ENCODE measurements at regions not wholly inside any gene's neighbourhood (a gene's known extent, or its start where the extent isn't known, plus 50 kb on each side); places are given as distances from the start of the nearest gene placed in this dataset.

DNA sequence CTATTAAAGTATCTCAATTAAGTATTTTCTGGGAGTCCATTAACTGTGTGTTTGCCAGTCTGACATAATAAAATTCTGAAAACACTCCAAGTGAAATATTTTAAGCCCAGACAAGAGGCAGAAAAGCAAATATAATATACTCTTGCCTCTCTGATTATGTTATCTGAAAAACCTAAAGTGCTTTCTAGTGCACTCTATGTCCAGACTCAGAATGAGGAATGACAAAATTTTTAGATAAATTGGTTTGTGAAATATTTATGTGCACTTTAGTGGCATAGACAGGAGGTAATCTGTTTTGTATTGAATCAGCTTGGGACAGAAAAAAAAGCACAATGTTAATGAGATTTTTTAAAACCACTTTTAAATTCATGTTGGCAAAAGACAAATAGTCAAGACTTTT lies 508.2 kb upstream of the SUCLG2 start:
- H3K4me1 Mint-ChIP-seq = no peaks in the 10 kb centered on the region
- H3K27ac Mint-ChIP-seq = no peak overlapping the region
- no peaks in the 10 kb centered on the region for H3K9me3 Mint-ChIP-seq
- H3K4me3 Mint-ChIP-seq = no peak overlapping the region
- DNase-seq = no peak
- ChIA-PET CTCF (no interaction called here), POLR2A (no interaction called here)
- no peaks in the 10 kb centered on the region for H3K27me3 Mint-ChIP-seq
- H3K36me3 Mint-ChIP-seq (ENCODE audit: low read depth) = no peaks in the 10 kb centered on the region

DNA sequence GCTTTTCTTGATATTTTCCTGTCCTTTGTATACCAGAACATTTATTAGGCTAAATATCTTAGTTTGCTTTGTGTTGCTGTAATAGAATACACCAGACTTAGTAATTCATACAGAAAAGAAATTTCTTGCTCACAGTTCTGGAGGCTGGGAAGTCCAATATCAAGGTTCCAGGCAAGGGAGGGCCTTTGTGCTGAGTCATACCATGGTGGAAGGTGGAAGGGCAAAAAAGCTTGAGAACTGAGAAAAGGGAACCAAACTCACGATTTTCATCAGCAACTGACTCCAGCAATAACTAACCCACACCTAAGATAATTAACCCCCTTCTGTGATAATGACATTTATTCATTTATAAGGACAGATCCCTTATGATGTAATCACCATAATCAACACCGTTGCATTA lies 496.9 kb upstream of the SUCLG2 start:
- Mint-ChIP-seq H3K36me3 (ENCODE audit: low read depth) (no peaks in the 10 kb centered on the region), H3K9me3 (no peaks in the 10 kb centered on the region), H3K27ac (no peak overlapping the region), H3K4me1 (no peaks in the 10 kb centered on the region), H3K4me3 (no peak overlapping the region), H3K27me3 (no peaks in the 10 kb centered on the region)
- DNase-seq = no peak
- ChIA-PET CTCF (no interaction called here), POLR2A (no interaction called here)

DNA sequence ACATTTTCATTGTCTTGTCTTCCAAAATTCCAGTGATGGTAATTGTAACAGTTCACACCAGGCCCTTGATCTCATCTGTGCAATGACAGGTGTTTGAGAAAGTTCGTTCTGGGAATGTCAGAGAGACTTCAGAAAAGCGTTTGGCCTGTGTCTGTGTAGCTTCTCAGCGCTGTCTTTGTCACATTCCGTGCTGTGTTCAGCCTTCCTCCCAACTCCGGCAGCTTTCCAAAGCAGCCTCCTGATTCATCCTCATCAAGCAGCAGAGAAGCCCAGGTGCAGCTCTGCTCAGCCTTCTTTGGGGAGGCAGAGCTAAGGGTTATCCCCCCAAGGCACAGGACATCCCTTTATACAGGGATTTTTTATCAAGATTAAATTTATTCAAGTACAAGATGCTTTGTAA lies 494.0 kb upstream of the SUCLG2 start:
- POLR2A ChIA-PET = no interaction called here
- Mint-ChIP-seq H3K9me3 (peaks cover under 1% of the 10 kb centered on the region), H3K36me3 (ENCODE audit: low read depth) (no peaks in the 10 kb centered on the region)

DNA sequence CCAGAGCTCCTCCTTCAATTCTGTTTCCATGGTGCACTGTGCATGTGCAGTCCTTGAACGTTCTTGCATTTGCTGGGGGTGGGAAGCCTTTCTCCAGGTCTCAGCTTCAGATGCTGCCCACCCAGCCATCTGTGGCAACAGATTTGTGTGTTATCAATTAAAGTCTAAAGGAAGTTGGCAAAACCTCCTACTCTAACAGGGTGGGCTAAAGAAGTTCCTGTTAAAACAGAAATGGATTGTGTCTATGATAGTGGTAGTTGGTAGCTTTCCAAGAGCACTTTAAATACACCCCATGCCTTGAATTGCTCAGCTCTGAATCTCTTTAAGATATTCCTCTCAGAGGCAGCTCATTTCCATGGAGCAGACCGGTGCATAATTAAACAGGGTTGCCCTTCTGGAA lies 488.0 kb upstream of the SUCLG2 start:
- no peaks in the 10 kb centered on the region for H3K27me3 Mint-ChIP-seq
- H3K36me3 Mint-ChIP-seq (ENCODE audit: low read depth) = no peaks in the 10 kb centered on the region
- DNase-seq = no peak
- no peak overlapping the region for H3K27ac Mint-ChIP-seq
- ChIA-PET POLR2A (no interaction called here), CTCF (interaction anchor here (0.5 to 0.7 kb wide), 3 partner anchors 214 to 1637 kb away, joined by 3 to 5 read pairs (median 4); no protein-coding TSS in a partner anchor)
- H3K9me3 Mint-ChIP-seq = peaks cover 3% of the 10 kb centered on the region
- no peaks in the 10 kb centered on the region for H3K4me1 Mint-ChIP-seq
- no peak overlapping the region for H3K4me3 Mint-ChIP-seq

More for the DNA sequence above, 494.0 kb upstream of the SUCLG2 start:
- Mint-ChIP-seq H3K27me3 (no peaks in the 10 kb centered on the region), H3K4me1 (no peaks in the 10 kb centered on the region), H3K4me3 (no peak overlapping the region), H3K27ac (no peak overlapping the region)
- CTCF ChIA-PET = no interaction called here
- no peak for DNase-seq

DNA sequence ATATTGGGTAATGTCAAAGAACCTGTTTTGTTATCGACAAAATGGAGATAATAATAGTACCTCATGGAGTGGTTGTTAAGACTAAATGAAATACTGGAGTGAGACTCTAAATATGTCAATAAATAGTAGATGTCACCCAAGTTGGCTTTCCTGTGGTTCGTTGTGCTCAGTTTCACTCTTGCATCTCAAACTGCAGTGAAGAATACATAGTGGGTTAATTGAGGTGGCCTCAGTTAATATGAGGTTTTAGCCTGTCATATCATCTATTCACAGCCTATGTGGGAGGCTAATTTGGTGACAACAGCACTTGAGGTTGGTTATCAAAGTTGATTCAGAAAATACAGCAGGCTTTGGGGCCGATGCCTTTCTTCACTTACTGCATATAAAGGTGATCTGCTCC lies 485.5 kb upstream of the SUCLG2 start:
- H3K4me3 Mint-ChIP-seq = no peak overlapping the region
- DNase-seq = no peak
- no peaks in the 10 kb centered on the region for H3K27me3 Mint-ChIP-seq
- CTCF ChIA-PET = no interaction called here
- H3K36me3 Mint-ChIP-seq (ENCODE audit: low read depth) = no peaks in the 10 kb centered on the region
- POLR2A ChIA-PET = no interaction called here
- no peak overlapping the region for H3K27ac Mint-ChIP-seq
- H3K4me1 Mint-ChIP-seq = no peaks in the 10 kb centered on the region
- H3K9me3 Mint-ChIP-seq = peaks cover 3% of the 10 kb centered on the region

DNA sequence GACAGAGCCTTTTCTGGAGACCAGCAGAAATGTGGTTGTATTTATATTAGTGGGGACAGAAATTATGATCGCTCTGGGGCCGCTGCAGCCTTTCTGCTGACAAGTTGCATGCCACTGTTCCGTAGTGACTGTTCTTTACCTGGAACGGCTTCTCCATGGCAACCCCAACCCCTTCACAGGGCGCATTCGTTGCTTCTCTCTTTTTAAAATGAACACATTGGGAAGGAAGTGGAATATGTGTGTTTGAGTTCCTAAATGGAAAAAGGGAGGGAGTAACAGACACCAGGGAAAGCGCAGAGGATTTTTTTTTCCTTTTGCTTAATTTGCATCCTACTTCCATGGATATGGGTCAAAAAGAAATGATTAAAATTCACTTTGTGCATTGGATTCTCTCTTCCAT lies 482.0 kb upstream of the SUCLG2 start:
- H3K4me1 Mint-ChIP-seq = no peaks in the 10 kb centered on the region
- DNase-seq = no peak
- H3K27me3 Mint-ChIP-seq = no peaks in the 10 kb centered on the region
- ChIA-PET POLR2A (no interaction called here), CTCF (no interaction called here)
- H3K9me3 Mint-ChIP-seq = no peaks in the 10 kb centered on the region
- H3K36me3 Mint-ChIP-seq (ENCODE audit: low read depth) = no peaks in the 10 kb centered on the region
- no peak overlapping the region for H3K27ac Mint-ChIP-seq
- H3K4me3 Mint-ChIP-seq = no peak overlapping the region

DNA sequence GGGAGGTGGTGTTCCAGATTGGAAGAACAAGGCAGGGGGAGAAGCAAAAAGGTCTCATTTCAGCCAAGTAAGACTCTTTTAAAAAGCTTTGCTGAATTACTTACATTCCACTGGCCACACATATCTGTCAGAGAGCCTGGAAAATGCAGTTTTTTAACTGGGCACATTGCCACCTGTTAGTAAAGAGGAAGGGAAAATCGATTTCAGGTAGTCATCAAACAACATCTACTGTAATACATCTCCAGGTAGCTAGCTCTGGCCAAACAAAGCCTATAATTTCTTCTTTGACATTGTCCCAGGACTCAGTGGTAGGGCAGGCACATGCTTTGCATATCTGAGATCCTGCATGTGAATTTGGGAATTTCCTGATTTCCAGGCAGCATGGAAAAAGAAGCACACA lies 480.7 kb upstream of the SUCLG2 start:
- Mint-ChIP-seq H3K36me3 (ENCODE audit: low read depth) (no peaks in the 10 kb centered on the region), H3K27ac (no peak overlapping the region), H3K4me1 (no peaks in the 10 kb centered on the region), H3K27me3 (no peaks in the 10 kb centered on the region), H3K9me3 (no peaks in the 10 kb centered on the region), H3K4me3 (no peak overlapping the region)
- POLR2A ChIA-PET = no interaction called here
- DNase-seq = no peak
- CTCF ChIA-PET = no interaction called here

DNA sequence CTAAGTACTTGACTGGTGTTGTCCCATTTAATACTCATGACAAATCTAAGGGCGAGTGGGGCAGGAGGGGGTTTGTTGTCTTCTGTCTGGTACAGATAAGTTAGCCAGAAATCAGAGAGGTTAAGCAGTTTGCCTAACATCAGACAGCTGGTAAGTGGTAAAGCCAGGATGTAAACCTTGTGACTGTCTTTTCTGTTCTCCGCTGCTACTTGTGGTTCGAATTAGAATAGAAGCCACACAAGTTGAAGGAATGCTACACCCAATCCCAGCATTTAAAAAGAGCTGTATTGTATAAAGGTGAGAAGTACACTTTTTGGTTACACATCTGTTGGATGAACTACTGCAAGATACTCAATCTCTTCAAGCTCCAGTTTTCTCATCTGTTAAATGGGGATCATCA lies 474.7 kb upstream of the SUCLG2 start:
- POLR2A ChIA-PET = no interaction called here
- no peak overlapping the region for H3K4me3 Mint-ChIP-seq
- peaks cover 3% of the 10 kb centered on the region for H3K9me3 Mint-ChIP-seq
- no peak for DNase-seq
- CTCF ChIA-PET = no interaction called here
- peaks cover 6% of the 10 kb centered on the region for H3K4me1 Mint-ChIP-seq
- no peaks in the 10 kb centered on the region for H3K27me3 Mint-ChIP-seq
- H3K27ac Mint-ChIP-seq = no peak overlapping the region
- no peaks in the 10 kb centered on the region for H3K36me3 Mint-ChIP-seq (ENCODE audit: low read depth)

DNA sequence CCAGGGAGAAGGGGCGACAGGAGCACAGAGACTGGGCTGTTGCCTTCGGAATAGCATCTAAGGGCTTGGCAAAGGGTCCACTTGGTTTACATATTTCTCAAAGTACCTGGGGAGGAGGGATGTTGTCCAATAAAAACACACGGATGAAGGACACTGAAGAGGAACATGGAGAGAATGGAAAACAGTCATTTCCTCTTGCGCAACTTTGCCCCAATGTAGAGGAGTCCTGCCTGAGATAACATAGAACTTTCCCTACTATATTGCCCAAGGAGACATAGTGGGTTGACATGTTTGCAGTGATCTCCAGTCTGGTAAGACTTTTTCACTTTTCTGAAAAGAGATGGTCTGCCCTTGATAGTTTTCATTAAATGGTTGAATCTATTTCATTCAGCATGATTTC lies 468.8 kb upstream of the SUCLG2 start:
- DNase-seq = no peak
- no peaks in the 10 kb centered on the region for H3K36me3 Mint-ChIP-seq (ENCODE audit: low read depth)
- no peak overlapping the region for H3K27ac Mint-ChIP-seq
- POLR2A ChIA-PET = no interaction called here
- no peaks in the 10 kb centered on the region for H3K27me3 Mint-ChIP-seq
- H3K9me3 Mint-ChIP-seq = peaks cover 3% of the 10 kb centered on the region
- CTCF ChIA-PET = no interaction called here
- H3K4me3 Mint-ChIP-seq = no peak overlapping the region
- peaks cover 6% of the 10 kb centered on the region for H3K4me1 Mint-ChIP-seq

DNA sequence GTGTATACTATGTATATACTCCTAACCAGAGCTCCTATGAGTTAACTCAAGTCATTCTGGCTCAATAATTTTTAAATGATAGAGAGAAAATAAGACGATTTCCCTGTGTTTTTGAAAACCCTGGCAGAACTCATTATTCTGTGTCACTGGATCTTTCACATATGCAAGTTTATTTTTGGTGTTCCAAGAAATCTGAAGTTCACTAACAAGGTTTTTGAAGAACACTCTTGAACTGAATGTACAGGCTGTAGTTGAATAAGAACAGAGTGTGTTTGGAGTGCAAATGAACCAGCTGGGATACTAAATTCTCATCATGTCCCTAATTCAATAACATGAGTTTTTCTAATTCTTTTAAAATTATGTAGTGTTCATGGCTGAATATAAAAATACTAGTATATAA lies 466.9 kb upstream of the SUCLG2 start:
- peaks cover 6% of the 10 kb centered on the region for H3K4me1 Mint-ChIP-seq
- POLR2A ChIA-PET = no interaction called here
- no peaks in the 10 kb centered on the region for H3K9me3 Mint-ChIP-seq
- H3K36me3 Mint-ChIP-seq (ENCODE audit: low read depth) = no peaks in the 10 kb centered on the region
- no peak overlapping the region for H3K4me3 Mint-ChIP-seq
- no peaks in the 10 kb centered on the region for H3K27me3 Mint-ChIP-seq
- no peak overlapping the region for H3K27ac Mint-ChIP-seq
- no peak for DNase-seq
- CTCF ChIA-PET = no interaction called here

DNA sequence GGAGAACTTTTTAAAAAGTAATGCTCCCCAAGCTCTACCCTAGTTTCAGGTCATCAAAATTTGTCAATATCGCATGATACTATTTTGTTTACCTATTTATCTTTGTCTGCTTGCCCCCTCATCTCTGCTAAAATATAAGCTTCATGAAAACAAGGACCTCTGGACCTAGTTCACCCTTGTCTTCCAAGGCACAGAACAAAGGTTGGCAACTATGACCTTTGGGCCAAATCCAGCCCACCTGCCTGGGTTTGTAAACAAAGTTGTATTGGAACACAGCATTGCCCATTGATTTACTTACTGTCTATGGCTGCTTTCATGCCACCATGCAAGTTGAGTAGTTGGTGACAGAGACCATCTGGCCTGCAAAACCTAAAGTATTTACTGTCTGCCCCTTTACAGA lies 462.2 kb upstream of the SUCLG2 start:
- Mint-ChIP-seq H3K27ac (no peak overlapping the region), H3K4me1 (no peaks in the 10 kb centered on the region), H3K9me3 (peaks cover 4% of the 10 kb centered on the region), H3K4me3 (no peak overlapping the region), H3K36me3 (ENCODE audit: low read depth) (no peaks in the 10 kb centered on the region), H3K27me3 (no peaks in the 10 kb centered on the region)
- POLR2A ChIA-PET = no interaction called here
- CTCF ChIA-PET = no interaction called here
- no peak for DNase-seq

DNA sequence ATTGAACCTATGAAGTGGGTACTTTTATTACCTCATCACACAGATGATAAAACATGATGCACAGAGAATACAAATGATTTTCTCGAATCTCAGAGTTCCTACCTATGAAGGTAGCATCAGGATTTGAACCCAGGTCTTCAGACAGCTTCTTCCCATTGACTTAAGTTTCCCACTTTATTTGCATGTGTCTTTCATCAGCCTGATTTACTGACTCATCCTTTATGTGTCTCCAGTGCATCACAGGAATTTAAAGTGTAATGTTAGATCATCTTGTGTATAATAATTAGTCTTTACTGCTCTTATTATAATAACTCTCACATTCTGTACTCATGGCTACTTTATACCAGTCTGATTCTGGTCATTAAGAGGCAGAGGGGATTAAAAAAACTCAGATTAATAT lies 449.4 kb upstream of the SUCLG2 start:
- no peaks in the 10 kb centered on the region for H3K27me3 Mint-ChIP-seq
- H3K4me3 Mint-ChIP-seq = no peak overlapping the region
- peaks cover 5% of the 10 kb centered on the region for H3K4me1 Mint-ChIP-seq
- POLR2A ChIA-PET = no interaction called here
- H3K9me3 Mint-ChIP-seq = peaks cover 2% of the 10 kb centered on the region
- no peaks in the 10 kb centered on the region for H3K36me3 Mint-ChIP-seq (ENCODE audit: low read depth)
- CTCF ChIA-PET = no interaction called here
- no peak overlapping the region for H3K27ac Mint-ChIP-seq
- DNase-seq = no peak

DNA sequence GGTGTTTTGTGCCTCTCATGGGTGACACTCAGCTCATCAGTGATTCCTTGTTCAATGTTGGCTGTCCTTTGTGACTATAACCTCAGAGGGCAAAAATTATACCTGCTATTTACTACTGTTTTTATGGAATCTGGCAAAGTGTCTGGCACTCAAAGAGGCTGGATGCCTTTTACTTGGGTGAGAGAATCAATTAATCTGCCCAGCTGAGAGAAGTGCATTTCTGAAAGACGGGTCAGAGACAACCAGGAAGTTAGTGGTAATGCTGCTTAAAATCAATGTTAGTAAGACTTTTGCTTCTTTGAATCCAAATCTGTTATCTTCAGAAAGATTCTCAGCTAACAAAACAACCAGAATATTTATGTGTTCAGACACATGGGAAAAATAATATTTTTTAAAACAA lies 436.2 kb upstream of the SUCLG2 start:
- H3K9me3 Mint-ChIP-seq = peaks cover 3% of the 10 kb centered on the region
- H3K27ac Mint-ChIP-seq = peak overlapping the region; percentile 47
- peaks cover 8% of the 10 kb centered on the region for H3K27me3 Mint-ChIP-seq
- CTCF ChIA-PET = interaction anchor here (1.1 kb wide), 1 partner anchor 24 kb away, joined by 3 read pairs; no protein-coding TSS in a partner anchor
- POLR2A ChIA-PET = no interaction called here
- peaks cover 42% of the 10 kb centered on the region for H3K4me1 Mint-ChIP-seq
- DNase-seq = no peak
- no peak overlapping the region for H3K4me3 Mint-ChIP-seq
- H3K36me3 Mint-ChIP-seq (ENCODE audit: low read depth) = peaks cover 7% of the 10 kb centered on the region

DNA sequence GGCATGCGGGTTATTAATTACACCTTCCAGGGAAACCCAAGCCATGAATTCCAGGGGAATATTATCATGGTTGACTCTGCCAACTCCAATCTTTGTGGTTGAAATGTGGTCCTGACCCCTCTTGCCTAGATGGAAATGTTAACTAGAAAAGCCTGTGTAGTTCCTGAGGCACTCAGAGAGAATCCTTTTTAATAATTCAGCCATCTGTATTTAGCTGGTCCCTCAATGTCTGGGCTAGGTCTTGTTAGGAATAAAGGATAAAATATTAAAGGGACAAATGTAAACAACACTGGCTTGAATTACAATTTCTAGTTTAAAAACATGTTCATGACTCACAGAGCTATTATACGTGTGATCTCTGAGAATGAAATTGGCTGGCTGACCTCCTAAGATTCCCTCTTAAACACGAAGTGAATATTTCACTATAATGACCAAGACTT lies 435.2 kb upstream of the SUCLG2 start:
- peaks cover 47% of the 10 kb centered on the region for H3K4me1 Mint-ChIP-seq
- H3K36me3 Mint-ChIP-seq (ENCODE audit: low read depth) = peaks cover 9% of the 10 kb centered on the region
- POLR2A ChIA-PET = no interaction called here
- H3K9me3 Mint-ChIP-seq = peaks cover 3% of the 10 kb centered on the region
- H3K27ac Mint-ChIP-seq = no peak overlapping the region
- H3K4me3 Mint-ChIP-seq = no peak overlapping the region
- peaks cover 8% of the 10 kb centered on the region for H3K27me3 Mint-ChIP-seq
- CTCF ChIA-PET = no interaction called here
- DNase-seq = no peak

DNA sequence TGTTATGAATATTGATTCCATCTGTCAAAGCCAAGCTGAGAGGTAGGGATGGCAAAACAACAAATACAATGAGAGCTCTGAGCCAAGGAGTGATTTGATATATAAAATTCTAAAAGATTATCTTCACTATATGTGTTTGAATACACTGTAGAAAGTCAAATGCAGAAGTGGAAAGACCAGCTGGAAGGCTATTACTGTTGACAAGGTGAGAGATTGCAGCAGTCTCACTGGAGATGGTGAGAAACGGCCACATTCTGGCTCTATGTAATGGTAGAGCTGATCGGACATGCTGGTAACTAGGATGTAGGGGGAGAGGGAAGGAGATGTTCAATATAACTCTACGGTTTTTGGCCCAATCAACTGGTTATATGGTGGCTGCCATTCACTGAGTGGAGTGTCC lies 434.2 kb upstream of the SUCLG2 start:
- H3K36me3 Mint-ChIP-seq (ENCODE audit: low read depth) = peaks cover 9% of the 10 kb centered on the region
- DNase-seq = no peak
- ChIA-PET CTCF (interaction anchor here (0.8 kb wide), 1 partner anchor 675 kb away, joined by 3 read pairs; no protein-coding TSS in a partner anchor), POLR2A (no interaction called here)
- no peak overlapping the region for H3K4me3 Mint-ChIP-seq
- peaks cover 47% of the 10 kb centered on the region for H3K4me1 Mint-ChIP-seq
- no peak overlapping the region for H3K27ac Mint-ChIP-seq
- H3K9me3 Mint-ChIP-seq = peaks cover 3% of the 10 kb centered on the region
- H3K27me3 Mint-ChIP-seq = peaks cover 8% of the 10 kb centered on the region

All from activated CD4-positive, alpha-beta T cell treated with anti-CD3 and anti-CD28 coated beads, Interleukin-2, amount 10 ng/mL, durations not matched to agents 7 days and 5 days (primary cell).